KG1 (cell line): ENCODE measurements at regions not wholly inside any gene's neighbourhood (a gene's known extent, or its start where the extent isn't known, plus 50 kb on each side); places are given as distances from the start of the nearest gene placed in this dataset.

Experiments used
- DNase-seq: peaks from one replicate; lab custom pipeline; 2025; lab: John Stamatoyannopoulos, UW

DNA sequence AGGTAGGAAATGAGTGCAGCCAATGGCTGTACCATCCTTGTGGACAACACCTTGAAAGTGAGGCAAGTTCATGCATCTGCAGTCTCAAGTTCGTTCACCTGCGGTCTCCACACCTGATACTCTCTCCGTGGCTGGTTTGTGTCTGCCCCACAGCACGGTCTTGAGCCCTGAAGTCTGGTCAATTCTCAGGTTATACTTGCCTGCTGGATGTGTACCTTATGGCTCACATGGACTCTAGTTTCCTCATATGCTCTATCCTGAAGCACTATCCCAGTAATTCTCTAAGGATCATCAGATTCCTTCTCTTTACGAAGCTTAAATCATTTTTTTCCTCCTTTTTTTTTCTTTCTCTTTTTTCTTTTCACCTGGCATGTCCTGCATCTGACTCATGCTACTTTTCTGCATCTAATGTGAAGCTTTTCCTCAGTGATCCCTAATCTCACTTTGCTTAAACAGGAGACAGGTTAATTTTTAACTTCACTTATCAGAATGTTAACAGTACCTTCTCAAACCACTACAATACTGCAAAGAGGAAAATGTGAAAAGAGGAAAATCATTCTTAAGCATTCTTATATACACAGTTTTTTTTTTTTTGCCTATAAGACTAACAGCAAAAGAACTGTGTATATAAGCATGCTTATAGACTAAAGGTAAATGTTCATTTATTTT, 511.2 kb downstream of the SOX11 start:
- no peak for DNase-seq

DNA sequence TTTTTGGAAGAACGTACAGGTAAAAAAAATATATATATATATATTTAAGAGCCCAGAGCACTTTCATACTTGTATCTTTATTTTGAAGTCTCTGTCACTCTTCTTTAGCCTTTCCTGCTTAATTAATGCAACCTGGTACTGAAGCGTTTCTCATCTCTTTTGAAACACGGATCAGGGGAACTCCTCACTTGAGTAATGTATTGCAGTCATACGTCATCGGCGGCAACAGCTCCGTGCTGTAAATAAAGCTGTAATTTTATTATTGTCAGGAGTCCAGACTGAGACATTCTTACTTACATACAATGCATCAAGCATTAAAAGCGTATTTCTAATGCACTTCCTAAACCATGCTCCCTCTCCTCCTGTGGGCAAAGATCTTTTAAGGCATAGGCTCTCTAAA, 514.7 kb downstream of the SOX11 start:
- DNase-seq, result no peak

DNA sequence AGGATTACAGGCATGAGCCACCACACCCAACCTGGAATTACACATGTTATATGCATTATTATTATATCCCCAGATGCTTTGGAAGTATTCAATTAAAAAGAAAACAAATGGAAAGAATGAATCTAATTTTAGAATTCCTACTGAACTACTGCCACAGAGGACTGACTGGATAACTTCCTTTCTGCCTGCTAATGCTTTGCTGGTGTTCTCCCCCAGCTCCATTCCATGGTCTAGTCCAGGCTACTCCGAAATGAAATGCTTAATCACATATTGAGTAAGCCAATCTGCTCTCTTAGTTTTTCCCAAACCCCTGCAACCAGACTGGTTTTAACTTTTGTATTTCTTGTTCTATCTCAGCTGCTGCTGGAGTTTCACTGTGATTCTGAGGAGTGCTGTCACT, 519.1 kb downstream of the SOX11 start:
- no peak for DNase-seq

GRCh38 chr2:6212491-6212890, 520.3 kb downstream of the SOX11 start:
- DNase-seq, result no peak

DNA sequence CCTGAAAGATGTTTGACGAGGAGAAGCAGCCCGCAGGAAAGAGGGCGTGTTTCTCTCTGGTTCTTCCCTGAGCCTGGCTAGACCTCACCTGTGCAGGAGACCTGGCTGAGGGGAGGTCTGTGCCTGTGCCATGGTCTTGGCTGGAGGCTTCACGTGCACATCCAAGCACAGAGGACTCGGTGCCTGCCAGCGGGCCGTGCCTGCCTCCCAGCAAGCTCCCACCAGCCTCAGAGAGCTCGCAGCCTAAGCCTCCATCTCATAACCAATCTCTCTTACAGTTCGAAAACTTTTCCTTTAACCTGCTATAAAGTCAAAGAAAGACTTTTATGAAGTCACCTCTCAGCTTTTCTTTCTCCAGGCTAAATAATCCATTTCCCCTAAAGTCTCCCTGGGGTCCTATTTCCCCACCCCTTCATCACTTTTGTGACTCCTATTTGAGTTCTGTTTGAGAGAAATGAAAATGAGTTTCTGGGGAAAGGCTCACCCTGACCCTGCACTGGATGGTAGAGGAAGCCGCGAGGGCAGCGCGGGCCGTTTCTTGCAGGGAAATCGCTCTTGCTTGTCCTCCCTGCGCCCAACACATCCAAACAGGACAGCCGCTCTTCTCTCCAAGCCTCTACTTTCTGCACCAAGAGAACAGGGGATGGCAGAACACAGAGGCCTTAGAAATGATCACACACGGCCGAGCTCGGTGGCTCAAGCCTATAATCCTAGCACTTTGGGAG, 521.0 kb downstream of the SOX11 start:
- DNase-seq, result no peak

GRCh38 chr2:6214471-6214870, 522.3 kb downstream of the SOX11 start:
- no peak for DNase-seq

GRCh38 chr2:6215053-6215452, 522.9 kb downstream of the SOX11 start:
- no peak for DNase-seq

- no peak for DNase-seq
Observed at GRCh38 chr2:6216234-6216633, 524.0 kb downstream of the SOX11 start.

DNA sequence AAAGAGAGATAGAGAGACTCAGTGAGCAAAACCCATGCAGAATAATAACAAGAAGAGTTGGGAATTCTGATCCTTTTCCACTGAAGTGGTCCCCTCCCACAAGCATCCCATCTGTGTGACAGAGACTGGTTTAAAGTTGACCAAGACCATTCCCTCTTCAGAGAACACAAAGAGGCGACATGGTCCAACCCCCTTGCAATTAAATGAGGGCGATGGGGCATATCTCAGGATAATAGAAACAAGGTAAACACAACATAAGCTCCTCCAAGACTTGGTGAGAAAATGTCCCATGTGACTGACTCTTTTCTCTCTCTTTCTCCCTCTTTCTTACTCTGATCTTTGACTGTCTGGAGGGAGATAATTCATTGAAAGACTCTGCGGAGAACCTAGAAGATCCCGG, 526.7 kb downstream of the SOX11 start:
- DNase-seq, result no peak

DNA sequence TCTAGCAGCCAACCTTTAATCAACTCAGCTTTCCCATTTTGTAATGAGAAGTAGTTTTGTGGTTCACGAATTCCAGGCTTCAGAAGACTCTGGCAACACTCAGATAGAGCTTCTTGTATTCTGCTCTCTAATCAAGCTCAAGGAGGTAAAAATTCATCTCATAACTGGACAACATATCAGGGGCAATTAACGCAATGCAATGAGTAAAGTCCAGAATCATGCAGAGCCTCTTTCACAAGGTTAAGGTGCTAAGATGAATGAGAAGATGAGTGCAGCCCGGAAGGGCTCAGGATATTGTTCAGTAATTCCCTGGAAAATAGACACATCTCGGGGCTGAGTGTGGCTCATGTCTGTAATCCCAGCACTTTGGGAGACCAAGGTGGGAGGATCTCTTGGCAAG, 527.7 kb downstream of the SOX11 start:
- no peak for DNase-seq

GRCh38 chr2:6222296-6222695, 530.1 kb downstream of the SOX11 start:
- no peak for DNase-seq

DNA sequence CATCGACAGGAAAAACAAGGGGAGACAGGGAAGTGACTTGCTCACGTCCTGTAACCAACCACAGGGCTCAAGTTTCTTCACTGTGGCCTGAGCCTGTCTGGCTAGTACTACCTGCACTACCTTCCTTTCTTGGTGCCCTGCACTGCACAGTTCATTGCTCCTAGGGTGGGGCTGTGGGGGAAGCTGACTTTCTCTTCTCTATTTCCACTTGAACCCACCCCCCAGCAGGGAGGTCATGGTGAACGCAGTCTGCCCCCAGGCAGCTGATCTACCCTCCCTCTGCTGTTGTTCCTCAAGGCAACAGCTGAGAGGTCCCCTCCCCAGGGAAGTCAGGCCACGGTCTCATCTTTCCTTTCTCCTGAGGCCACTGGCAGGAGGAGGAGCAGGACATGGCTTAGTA, 532.1 kb downstream of the SOX11 start:
- no peak for DNase-seq

GRCh38 chr2:6228251-6228650, 536.1 kb downstream of the SOX11 start:
- no peak for DNase-seq

- no peak for DNase-seq
Observed at GRCh38 chr2:6231166-6231565, 539.0 kb downstream of the SOX11 start.

DNA sequence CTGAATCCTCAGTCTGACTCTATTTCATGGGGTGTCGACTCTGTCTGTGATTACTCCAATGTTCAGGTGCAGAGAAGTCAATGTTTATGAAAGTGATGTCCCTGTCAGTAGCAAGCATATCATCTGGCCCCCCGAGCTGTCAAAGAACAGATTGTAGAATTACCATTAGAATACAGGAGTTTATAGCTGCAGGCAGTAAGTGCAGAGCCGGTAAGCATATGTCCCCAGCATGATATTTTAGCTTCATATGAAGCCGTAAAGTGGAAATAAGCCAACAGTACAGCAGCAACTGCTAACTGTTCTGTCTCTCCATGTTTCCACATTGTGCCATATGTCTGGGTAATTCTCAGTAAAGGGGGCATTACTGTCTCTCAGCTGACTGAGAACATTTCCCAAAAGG, 541.8 kb downstream of the SOX11 start:
- no peak for DNase-seq

- no peak for DNase-seq
Observed at GRCh38 chr2:6234702-6235101, 542.5 kb downstream of the SOX11 start.

- DNase-seq, result no peak
Observed at GRCh38 chr2:6236317-6236716, 544.1 kb downstream of the SOX11 start.

- DNase-seq, result no peak
Observed at GRCh38 chr2:6237039-6237660, 545.0 kb downstream of the SOX11 start.

DNA sequence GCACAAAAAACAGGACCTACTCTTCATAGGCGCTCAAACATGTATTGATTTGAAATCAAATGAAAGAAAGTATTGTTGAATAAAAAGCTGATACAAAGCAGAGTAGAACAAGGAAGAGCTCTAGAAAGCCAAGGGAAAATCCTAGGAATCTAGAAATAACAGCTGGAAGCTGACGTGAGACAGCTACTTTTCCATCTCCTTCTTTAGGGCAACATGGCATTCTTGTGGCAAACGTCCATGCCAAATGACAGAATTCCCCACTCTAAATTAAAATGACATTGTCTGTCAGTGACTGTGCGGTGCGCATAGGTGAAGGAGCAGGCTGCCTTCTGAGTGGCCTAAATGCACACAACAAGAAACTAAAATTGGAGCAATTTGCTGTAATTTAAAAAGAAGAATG, 557.4 kb downstream of the SOX11 start:
- DNase-seq, result no peak

- no peak for DNase-seq
Observed at GRCh38 chr2:6254441-6254840, 562.3 kb downstream of the SOX11 start.

DNA sequence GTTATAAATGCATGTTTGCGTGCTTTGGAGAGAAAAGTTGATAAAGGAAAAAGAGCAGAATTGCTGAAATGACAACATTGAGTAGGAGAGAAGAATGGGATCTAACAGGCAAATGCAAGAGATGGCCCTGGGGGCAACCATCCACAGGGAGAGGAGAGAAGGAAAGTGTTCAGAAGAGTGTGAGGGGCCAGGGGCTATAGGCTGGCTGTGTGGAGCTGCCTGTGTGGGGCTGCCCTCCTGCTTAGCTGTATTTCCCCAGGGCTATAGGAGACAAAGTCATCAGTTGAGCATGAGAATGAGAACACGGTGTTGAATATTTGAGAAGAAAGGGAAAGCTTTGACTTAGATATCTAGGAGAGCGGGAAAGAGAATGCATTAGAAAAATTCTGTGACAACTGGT, 572.0 kb downstream of the SOX11 start:
- no peak for DNase-seq

DNA sequence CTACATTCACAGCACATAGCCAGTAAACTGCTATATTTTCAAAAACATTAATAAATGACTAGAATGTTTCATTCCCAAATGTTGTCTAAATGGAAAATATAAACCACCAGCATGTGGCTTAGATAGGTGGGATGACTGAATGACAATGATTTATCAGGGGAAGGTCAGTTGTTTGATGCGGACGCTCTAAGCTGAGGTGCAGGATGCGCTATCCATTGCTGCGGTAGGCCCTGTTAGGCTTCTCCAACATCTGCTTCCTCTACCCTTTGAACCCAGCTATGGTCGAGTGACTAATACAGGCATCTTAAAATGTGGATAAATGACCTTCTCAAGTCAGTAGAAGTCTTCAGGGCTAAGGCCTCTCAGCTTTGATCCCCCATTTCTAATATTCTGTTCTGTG, 584.2 kb downstream of the CMPK2 start:
- no peak for DNase-seq

GRCh38 chr2:6283259-6283658, 582.4 kb downstream of the CMPK2 start:
- DNase-seq, result no peak

- no peak for DNase-seq
Observed at GRCh38 chr2:6287406-6287805, 578.3 kb downstream of the CMPK2 start.
